HG02884 (cell line): ENCODE measurements at regions not wholly inside any gene's neighbourhood (a gene's known extent, or its start where the extent isn't known, plus 50 kb on each side); places are given as distances from the start of the nearest gene placed in this dataset.

Experiments
- ATAC-seq: cut with Tn5 transposase; IDR thresholded peaks from one replicate; pipeline ENCODE4 v1.9.1; 2021; ENCODE audit warnings: mild to moderate bottlenecking, moderate library complexity; ENCODE audit not compliant: unreplicated experiment

GRCh38 chr9:108095496-108095895, 605.9 kb upstream of the KLF4 start:
- ATAC-seq: no peak

DNA sequence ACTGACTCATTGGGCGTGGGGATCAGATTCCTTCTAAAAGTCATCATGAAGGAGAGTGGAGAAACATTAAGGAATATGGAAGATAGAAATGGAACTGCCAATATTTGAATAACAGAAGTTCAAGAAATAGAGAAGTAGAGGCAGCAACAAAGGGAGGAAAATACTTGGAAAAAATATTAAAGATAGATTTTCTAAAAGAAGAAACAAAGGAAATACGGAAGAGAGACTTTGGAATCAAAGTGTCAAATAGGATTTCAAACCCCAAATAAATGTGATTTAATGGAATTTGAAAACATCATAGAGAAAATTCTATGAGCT, 605.1 kb upstream of the KLF4 start:
- no peak for ATAC-seq

GRCh38 chr9:108093773-108094675, 604.5 kb upstream of the KLF4 start:
- ATAC-seq: no peak

DNA sequence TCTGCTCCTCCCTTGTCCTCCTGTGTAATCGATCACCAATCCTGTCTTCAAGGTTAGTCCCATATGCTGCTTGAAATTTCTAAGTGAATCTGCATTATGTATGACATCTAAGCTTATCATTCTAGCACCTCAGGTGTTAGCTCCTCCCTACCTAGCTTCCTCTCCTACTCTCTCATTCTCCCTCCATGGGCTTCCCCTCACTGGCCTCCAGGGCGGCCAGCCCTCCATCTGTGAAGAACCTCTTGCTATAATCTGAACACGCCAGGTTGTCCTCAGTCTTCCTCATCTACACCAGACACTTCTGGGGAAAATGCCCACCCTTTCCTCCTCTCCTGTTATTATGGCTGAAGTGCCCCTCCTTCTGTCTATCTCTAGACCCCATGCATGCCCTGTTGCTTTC, 599.3 kb upstream of the KLF4 start:
- no peak for ATAC-seq

DNA sequence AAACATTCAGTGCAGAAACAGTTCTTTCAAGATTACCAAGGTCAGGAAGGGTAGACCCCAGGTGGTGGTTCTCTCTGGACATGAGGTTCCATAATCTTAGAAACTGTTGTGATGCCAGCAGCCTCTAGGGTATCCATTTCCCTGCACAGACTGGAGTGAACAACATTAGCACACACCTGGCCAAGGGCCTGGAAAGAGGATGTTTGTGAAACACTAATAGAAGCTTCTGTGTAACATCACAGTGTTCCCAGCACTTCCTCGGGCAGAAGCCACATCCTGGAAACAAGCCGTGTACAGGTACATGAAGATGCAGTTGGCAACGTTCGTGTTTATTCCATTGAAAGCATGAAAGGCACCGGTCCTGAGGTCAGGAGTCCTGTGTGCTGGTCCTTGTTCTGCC, 598.2 kb upstream of the KLF4 start:
- no peak for ATAC-seq

DNA sequence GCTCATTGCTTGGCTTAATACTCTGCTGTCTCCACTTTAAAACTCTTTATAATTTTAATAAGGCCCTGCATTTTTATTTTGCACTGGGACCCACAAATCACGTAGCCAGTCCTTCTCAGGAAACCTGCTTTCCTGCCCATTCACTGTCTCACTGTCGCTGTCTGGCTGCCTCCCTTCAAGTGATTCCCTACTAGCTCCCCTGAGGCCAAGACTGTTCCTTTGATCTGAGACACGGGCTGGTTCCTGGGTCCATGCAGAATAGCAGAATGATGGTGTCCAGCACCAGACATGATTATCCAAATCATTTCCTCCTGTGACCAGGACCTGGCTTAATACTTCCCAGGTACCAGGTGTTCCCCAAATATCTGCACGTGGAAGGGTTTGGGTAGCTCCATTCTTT, 597.1 kb upstream of the KLF4 start:
- no peak for ATAC-seq

- no peak for ATAC-seq
These were observed 595.7 kb upstream of the KLF4 start for GRCh38 chr9:108085294-108085693.

DNA sequence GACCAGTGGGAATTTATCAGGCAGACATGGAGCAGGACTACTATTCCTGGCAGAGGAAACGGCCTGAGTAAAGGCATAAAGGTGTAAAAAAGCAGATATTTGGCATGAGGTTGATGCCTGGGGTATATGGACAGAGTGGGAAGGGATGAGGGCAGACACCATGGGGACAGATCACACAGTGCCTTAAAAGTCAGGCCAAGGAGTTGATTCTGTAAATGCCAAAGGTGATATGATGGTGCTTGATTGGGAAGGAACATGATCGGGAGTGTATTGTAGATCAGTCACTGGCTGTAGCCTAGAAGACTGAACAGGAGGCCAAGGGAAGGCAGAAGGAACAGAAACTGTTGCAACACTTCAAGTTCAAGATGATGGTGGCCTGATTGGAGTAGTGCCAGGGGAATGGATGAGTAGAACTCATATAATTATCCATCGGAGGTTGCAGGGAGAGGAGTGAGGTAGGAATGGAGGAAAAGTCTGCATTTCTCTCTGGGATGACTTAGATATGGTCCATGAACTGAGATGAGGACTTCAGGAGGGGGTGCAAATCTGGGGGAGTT, 594.3 kb upstream of the KLF4 start:
- ATAC-seq: no peak

GRCh38 chr9:108083160-108083750, 593.7 kb upstream of the KLF4 start:
- no peak for ATAC-seq

- no peak for ATAC-seq
These were observed 591.5 kb upstream of the KLF4 start for GRCh38 chr9:108081112-108081511.

GRCh38 chr9:108080285-108080684, 590.7 kb upstream of the KLF4 start:
- ATAC-seq: no peak

DNA sequence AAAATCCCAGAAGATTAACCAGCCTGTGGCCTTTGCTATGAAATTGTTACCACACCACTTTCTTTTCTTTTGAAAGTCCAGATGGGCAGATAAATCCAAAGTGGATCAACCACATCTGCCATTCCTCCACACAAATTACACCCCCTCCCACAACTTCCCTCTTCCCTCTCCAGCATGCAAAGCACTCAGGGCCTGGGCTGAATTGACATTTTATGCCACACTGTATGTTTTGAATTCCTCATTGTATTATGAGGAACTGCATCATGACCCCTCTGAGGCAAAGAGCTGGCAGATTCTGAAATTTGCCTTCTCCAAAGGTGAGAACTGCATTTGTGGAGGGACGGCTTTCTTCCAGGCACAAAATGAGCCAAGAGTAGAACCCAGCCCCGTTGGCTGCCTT, 589.2 kb upstream of the KLF4 start:
- ATAC-seq: no peak

- no peak for ATAC-seq
These were observed 588.8 kb upstream of the KLF4 start for GRCh38 chr9:108078375-108078774.

GRCh38 chr9:108077556-108077955, 588.0 kb upstream of the KLF4 start:
- ATAC-seq: no peak

GRCh38 chr9:108074900-108075299, 585.3 kb upstream of the KLF4 start:
- no peak for ATAC-seq

DNA sequence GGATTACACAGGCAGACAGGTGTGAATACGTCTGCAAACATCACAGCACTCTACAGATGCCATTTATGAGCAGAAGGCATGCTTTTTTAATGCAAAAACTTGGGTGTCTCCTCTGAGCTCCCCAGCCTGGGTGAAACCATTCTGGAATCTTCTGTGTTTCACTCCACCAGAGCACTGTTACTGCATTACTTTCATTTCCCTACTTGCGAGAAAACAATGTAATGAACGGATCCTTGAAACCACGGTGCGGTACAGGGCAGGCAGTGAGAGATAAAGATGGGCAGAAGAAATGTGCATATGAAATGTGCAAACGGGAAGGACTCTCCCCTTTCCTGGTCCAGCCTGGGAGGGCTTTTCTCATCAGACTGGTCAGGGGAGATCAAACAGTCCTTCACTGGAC, 584.3 kb upstream of the KLF4 start:
- no peak for ATAC-seq

GRCh38 chr9:108072740-108073139, 583.2 kb upstream of the KLF4 start:
- no peak for ATAC-seq

DNA sequence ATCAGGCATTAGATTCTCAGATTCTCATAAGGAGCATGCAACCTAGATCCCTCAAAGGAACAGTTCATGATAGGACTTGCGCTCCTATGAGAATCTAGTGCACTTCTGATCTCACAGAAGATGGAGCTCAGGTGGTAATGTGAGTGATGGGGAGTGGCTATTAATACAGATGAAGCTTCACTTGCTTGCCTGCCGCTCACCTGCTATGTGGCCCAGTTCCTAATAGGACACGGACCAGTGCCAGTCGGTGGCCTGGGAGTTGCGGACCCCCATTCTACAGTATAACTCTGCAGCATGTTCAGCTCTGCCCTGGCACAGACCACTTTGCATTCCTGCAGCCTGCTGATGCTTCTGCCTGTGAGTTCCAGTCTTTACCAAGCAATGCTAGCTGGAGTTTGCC, 581.3 kb upstream of the KLF4 start:
- ATAC-seq: no peak

- ATAC-seq: no peak
These were observed 580.4 kb upstream of the KLF4 start for GRCh38 chr9:108069991-108070390.

- no peak for ATAC-seq
These were observed 573.1 kb upstream of the KLF4 start for GRCh38 chr9:108062680-108063079.

DNA sequence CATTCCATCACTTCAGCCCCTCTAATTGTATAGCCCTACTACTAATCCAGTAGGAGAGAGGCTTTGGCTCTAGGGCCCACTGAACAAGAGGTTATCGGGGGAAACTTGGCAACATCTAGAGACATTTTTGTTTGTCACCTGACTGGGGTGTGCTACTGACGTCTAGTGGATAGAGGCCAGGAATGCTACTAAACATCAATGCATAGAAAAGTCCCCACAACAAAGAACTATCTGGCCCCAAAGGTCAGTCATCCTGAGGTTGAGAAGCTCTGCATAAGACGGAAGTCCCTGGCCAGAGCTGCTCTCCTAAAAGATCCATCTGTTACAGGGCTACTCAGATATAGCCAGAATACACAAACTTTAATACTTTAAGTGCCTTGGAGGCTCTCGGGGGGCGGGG, 570.6 kb upstream of the KLF4 start:
- no peak for ATAC-seq

DNA sequence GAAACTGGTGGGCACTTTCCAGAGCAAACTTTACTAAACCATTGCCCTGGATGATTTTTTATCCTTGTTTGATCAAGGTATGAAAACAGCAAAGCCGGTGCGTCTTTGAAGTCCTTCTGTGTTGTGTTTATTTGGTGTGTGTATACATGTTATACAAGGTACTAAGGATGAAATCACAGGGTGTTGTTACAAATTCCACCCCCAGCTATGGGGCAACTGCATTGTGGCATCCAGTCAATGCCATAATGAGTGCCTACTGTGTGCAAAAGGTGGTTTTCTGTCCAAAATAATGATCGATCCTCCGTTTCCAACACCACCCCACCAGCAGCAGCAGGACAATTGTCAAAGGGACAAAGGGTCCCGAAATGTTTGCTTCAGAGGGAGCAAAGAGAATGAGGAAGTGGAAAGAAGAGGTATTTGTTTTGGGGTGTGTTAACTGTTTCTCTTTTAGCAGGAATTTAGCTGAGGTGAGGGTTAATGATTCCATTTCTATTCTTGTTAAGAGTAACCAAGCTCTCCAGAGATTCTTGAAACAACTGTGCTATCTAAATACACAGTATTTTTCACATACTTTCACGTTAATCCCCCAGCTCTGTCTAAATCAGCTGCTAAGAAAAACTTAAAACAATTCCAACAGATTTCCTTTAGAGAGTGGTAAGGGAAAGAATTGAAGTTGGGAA, 568.7 kb upstream of the KLF4 start:
- no peak for ATAC-seq
